GM18858 (cell line): ENCODE measurements at regions not wholly inside any gene's neighbourhood (a gene's known extent, or its start where the extent isn't known, plus 50 kb on each side); places are given as distances from the start of the nearest gene placed in this dataset.

Experiments used
- ATAC-seq: cut with Tn5 transposase; IDR thresholded peaks from one replicate; pipeline ENCODE4 v1.9.1; 2021; ENCODE audit not compliant: unreplicated experiment

DNA sequence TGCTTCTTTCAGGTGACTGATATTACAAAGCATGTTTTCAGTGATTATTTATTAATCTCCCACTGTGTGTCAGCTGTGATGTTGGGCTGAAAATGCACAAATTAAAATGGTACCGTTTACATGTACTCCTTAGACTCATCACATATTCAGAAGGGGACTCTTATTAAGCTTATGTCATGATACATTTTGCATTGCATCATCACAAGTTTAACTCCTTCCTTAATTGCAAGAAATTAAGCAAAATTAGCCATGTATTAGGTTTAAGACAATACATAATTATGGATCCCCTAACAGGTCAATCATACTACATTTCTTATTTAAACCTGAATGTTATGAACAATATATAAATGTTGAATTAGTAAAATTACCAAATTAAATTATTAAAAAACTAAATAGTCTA lies 899.1 kb downstream of the TMEM182 start:
- no peak for ATAC-seq

DNA sequence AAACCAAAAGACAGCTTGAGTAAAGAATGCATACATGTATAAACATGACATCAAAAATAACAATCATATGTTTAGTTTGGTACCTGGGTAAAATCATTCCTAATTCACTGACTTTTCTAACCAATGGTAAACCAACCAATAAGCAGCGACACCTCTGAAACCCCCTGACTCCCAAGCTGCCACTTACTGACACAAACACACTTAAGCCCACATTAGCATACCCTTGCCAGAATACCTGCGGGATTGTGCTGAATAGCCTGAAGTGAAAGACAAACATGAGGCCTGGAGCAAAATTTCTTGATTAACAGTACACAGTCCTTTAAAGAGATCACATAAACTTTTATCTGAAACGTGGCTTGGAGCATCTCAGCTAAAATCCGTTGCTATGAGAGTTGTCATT lies 902.9 kb downstream of the TMEM182 start:
- ATAC-seq, result no peak

DNA sequence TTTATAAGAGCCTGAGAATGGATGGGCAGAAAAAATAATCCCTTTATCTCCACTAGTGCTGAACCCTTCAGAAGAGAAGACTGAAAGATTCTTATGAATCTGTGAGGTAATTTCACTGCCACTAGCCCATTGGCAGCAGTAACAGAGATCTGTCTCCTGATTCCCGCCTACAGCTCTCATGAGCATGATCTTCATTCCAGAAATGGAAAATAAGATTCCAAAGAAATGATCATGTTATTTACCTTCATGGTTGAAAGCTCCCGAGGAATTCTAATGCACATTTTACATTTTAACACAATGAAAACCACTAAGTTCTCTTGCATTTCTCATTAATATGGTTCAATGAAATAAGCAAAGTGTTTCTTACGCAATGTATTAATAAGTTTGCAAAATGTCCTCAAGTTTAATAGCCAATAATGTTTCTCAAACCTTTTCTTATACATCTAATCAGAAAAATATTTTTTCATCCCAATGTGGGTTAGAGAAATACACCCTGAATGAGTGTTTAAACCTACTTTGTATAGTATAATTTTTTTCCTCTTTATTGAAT lies 905.6 kb downstream of the TMEM182 start:
- ATAC-seq, result no peak

DNA sequence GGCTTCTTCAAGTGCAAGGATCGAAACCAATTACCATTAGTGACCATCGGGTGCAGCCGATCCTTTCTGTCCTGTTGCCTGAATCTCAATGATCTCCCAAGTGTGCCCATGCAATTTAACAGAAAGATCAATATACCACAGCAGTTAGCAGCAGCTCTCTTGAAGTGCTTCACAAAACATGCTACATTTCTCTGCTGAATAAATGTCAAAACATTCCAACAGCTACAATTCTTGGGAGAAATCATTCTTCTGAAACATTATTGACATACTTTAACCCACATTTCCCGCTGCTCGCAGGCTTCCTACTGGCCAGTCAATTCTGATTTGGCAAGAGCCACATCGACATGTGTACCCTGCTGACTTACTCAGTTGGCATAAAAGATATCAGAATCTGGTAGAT lies 907.7 kb downstream of the TMEM182 start:
- ATAC-seq, result no peak
